ENCODE measurements at regions not wholly inside any gene's neighbourhood (a gene's known extent, or its start where the extent isn't known, plus 50 kb on each side); places are given as distances from the start of the nearest gene placed in this dataset.

DNA sequence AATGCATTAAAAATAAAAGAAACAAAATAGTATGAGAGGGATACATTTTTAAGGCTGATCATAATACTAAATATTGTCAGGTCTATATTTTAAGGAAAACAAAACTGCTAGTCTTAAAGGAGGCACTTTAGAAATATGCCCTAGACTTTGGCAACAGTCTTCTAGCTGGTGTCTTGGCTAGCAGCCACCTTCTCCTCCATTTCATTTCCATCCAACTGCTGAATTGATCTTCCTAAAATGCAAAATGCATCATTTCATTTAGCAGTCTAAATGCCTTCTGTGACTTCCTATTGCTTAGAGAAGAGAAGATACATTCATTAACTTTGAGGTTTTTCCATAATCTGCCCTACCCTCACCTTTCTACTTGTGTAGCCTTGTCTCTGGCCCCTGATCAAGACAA is 1404.1 kb downstream of the CDH11 start:
- Histone ChIP-seq H3K79me2 (ENCODE audit: control insufficient read depth, low read length) (no peaks in the 10 kb centered on the region), H3K4me3 (ENCODE audit: low read length) (no peak overlapping the region), H3K4me2 (ENCODE audit: low read length) (no peak overlapping the region), H3K9me3 (ENCODE audit: control insufficient read depth, insufficient read depth, low read length) (no peaks in the 10 kb centered on the region), H3F3A (ENCODE audit: control insufficient read depth, insufficient read depth) (no peaks in the 10 kb centered on the region), H3K9me2 (replicated peaks; ENCODE audit: control insufficient read depth, low read length) (no peaks in the 10 kb centered on the region), H4K20me1 (ENCODE audit: control insufficient read depth, insufficient read depth, low read depth, low read length) (no peaks in the 10 kb centered on the region), H3K27me3 (ENCODE audit: control insufficient read depth, low read length) (no peaks in the 10 kb centered on the region), H3K27ac (ENCODE audit: low read depth, low read length) (no peak overlapping the region), H3K36me3 (ENCODE audit: control insufficient read depth, low read length) (no peaks in the 10 kb centered on the region), H3K4me1 (ENCODE audit: control insufficient read depth, low read length) (no peaks in the 10 kb centered on the region)
- no peak for TF ChIP-seq EZH2phosphoT487 (IDR thresholded peaks at IDR 0.05; ENCODE audit: borderline replicate concordance, low read length)
- TF ChIP-seq, protein P1, sequence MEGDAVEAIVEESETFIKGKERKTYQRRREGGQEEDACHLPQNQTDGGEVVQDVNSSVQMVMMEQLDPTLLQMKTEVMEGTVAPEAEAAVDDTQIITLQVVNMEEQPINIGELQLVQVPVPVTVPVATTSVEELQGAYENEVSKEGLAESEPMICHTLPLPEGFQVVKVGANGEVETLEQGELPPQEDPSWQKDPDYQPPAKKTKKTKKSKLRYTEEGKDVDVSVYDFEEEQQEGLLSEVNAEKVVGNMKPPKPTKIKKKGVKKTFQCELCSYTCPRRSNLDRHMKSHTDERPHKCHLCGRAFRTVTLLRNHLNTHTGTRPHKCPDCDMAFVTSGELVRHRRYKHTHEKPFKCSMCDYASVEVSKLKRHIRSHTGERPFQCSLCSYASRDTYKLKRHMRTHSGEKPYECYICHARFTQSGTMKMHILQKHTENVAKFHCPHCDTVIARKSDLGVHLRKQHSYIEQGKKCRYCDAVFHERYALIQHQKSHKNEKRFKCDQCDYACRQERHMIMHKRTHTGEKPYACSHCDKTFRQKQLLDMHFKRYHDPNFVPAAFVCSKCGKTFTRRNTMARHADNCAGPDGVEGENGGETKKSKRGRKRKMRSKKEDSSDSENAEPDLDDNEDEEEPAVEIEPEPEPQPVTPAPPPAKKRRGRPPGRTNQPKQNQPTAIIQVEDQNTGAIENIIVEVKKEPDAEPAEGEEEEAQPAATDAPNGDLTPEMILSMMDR (IDR thresholded peaks at IDR 0.05; ENCODE audit: low read depth, low read length, poor library complexity, severe bottlenecking) = no peak

DNA sequence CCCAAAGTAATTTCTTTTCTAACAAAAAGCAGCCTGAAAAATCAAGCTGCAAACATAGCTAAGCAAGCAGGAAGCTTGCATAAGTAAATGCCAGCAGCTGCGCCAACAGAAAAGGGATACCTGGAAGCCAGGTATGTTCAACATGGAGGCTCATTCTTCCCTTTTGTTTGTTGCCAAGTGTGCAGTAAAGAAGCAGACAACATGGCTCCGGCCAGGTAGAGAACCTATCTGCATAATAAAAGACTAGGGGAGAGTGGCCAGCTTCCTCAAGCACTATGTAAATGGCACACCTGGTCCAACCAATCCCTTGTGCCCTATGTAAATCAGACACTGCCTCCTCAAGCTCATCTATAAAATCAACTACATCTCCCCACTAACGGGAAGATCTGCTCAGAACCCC is 1407.0 kb downstream of the CDH11 start:
- no peak overlapping the region for H3K27ac ChIP-seq (ENCODE audit: low read depth, low read length)
- H3F3A ChIP-seq (ENCODE audit: control insufficient read depth, insufficient read depth) = no peaks in the 10 kb centered on the region
- H3K27me3 ChIP-seq (ENCODE audit: control insufficient read depth, low read length) = no peaks in the 10 kb centered on the region
- no peaks in the 10 kb centered on the region for H3K9me2 ChIP-seq (replicated peaks; ENCODE audit: control insufficient read depth, low read length)
- H3K79me2 ChIP-seq (ENCODE audit: control insufficient read depth, low read length) = no peaks in the 10 kb centered on the region
- TF ChIP-seq, protein P1 (IDR thresholded peaks at IDR 0.05; ENCODE audit: low read depth, low read length, poor library complexity, severe bottlenecking) = no peak
- H3K36me3 ChIP-seq (ENCODE audit: control insufficient read depth, low read length) = no peaks in the 10 kb centered on the region
- no peaks in the 10 kb centered on the region for H3K9me3 ChIP-seq (ENCODE audit: control insufficient read depth, insufficient read depth, low read length)
- H4K20me1 ChIP-seq (ENCODE audit: control insufficient read depth, insufficient read depth, low read depth, low read length) = no peaks in the 10 kb centered on the region
- no peaks in the 10 kb centered on the region for H3K4me1 ChIP-seq (ENCODE audit: control insufficient read depth, low read length)
- H3K4me2 ChIP-seq (ENCODE audit: low read length) = no peak overlapping the region
- no peak overlapping the region for H3K4me3 ChIP-seq (ENCODE audit: low read length)

DNA sequence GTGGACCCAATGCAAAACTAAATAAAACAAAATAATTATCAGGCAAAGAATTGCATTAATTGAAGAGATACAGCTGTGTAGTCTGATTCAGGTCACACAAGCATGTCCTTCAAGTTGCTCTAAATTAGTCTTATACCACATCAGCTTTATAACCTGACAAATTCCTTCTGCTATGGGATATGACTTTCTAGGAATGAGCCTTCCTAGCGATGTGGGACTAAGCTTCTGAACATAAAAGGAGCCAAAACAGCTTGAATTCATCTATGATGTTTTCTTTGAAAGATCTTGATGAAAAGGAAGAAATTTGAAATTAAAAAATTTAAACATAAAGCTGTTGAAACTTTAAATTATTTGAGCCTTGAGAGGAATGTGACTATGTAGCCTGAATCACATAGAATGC is 1409.1 kb downstream of the CDH11 start:
- H3F3A ChIP-seq (ENCODE audit: control insufficient read depth, insufficient read depth) = no peaks in the 10 kb centered on the region
- H3K4me1 ChIP-seq (ENCODE audit: control insufficient read depth, low read length) = no peaks in the 10 kb centered on the region
- no peak overlapping the region for H3K4me3 ChIP-seq (ENCODE audit: low read length)
- H3K27me3 ChIP-seq (ENCODE audit: control insufficient read depth, low read length) = no peaks in the 10 kb centered on the region
- no peaks in the 10 kb centered on the region for H3K9me2 ChIP-seq (replicated peaks; ENCODE audit: control insufficient read depth, low read length)
- H4K20me1 ChIP-seq (ENCODE audit: control insufficient read depth, insufficient read depth, low read depth, low read length) = no peaks in the 10 kb centered on the region
- H3K4me2 ChIP-seq (ENCODE audit: low read length) = no peak overlapping the region
- TF ChIP-seq EZH2phosphoT487 (IDR thresholded peaks at IDR 0.05; ENCODE audit: borderline replicate concordance, low read length) = no peak
- TF ChIP-seq, protein P1 (IDR thresholded peaks at IDR 0.05; ENCODE audit: low read depth, low read length, poor library complexity, severe bottlenecking) = no peak
- no peaks in the 10 kb centered on the region for H3K36me3 ChIP-seq (ENCODE audit: control insufficient read depth, low read length)
- H3K27ac ChIP-seq (ENCODE audit: low read depth, low read length) = no peak overlapping the region
- H3K79me2 ChIP-seq (ENCODE audit: control insufficient read depth, low read length) = no peaks in the 10 kb centered on the region
- H3K9me3 ChIP-seq (ENCODE audit: control insufficient read depth, insufficient read depth, low read length) = no peaks in the 10 kb centered on the region

DNA sequence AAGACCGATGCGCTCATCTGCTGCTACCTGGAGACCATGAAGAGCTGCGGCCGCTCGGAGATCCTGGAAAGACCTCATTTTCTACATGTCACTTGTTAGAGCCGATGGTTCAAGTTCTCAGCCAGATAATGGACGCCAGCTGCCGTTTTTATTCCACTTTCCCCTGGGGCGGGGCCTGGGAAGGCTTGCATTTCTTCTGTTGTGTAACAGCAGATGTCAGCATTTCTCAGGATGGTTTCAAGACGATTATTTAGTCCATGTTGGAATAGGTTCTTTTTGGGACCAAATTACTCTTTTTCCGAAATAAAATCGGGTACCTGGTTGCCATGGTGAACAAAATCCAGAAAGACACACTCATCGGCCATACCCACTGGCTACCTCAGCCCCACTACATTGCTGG is 1418.3 kb downstream of the CDH11 start:
- TF ChIP-seq, protein P1 (IDR thresholded peaks at IDR 0.05; ENCODE audit: low read depth, low read length, poor library complexity, severe bottlenecking) = no peak
- no peak for TF ChIP-seq EZH2phosphoT487 (IDR thresholded peaks at IDR 0.05; ENCODE audit: borderline replicate concordance, low read length)
- Histone ChIP-seq H3F3A (ENCODE audit: control insufficient read depth, insufficient read depth) (no peaks in the 10 kb centered on the region), H3K4me3 (ENCODE audit: low read length) (no peak overlapping the region), H3K9me2 (replicated peaks; ENCODE audit: control insufficient read depth, low read length) (no peaks in the 10 kb centered on the region; the same call in 1 of the 2 replicates), H3K36me3 (ENCODE audit: control insufficient read depth, low read length) (no peaks in the 10 kb centered on the region), H3K79me2 (ENCODE audit: control insufficient read depth, low read length) (no peaks in the 10 kb centered on the region), H4K20me1 (ENCODE audit: control insufficient read depth, insufficient read depth, low read depth, low read length) (no peaks in the 10 kb centered on the region), H3K27ac (ENCODE audit: low read depth, low read length) (no peak overlapping the region), H3K4me1 (ENCODE audit: control insufficient read depth, low read length) (no peaks in the 10 kb centered on the region), H3K27me3 (ENCODE audit: control insufficient read depth, low read length) (no peaks in the 10 kb centered on the region), H3K9me3 (ENCODE audit: control insufficient read depth, insufficient read depth, low read length) (no peaks in the 10 kb centered on the region), H3K4me2 (ENCODE audit: low read length) (no peak overlapping the region)

Data from DOHH2 (cell line).